BJ (cell line): ENCODE measurements at regions not wholly inside any gene's neighbourhood (a gene's known extent, or its start where the extent isn't known, plus 50 kb on each side); places are given as distances from the start of the nearest gene placed in this dataset.

Experiments
- CTCF ChIA-PET: fragments of 350-600 bp; formaldehyde crosslinking; extraction: SDS; loops from one replicate; lab custom pipeline; 2021; ENCODE audit warnings: antibody characterized with exemption, inconsistent platforms; lab: Yijun Ruan, JAX
- POLR2A ChIA-PET: fragments of 300-600 bp; sonication (Branson Sonifier 250); formaldehyde crosslinking; extraction: SDS; loops from one replicate; lab custom pipeline; 2021; ENCODE audit warnings: antibody characterized with exemption; lab: Charles Lee
- DNase-seq: peaks from one replicate; pipeline ENCODE4 v3.0.0-alpha.2; 2011; ENCODE audit warnings: low read depth
- H3K27me3 ChIP-seq: 2 replicates; pipeline ENCODE4 v1.6.0; 2011; ENCODE audit warnings: low read length; ENCODE audit not compliant: control insufficient read depth, insufficient read depth
- H3K36me3 ChIP-seq: 2 replicates; pipeline ENCODE4 v1.5.1; 2011; ENCODE audit warnings: low read length; ENCODE audit not compliant: control insufficient read depth, insufficient read depth
- H3K4me3 ChIP-seq: 2 replicates; pipeline ENCODE4 v1.5.1; 2011; ENCODE audit warnings: low read depth, mild to moderate bottlenecking, control low read depth, low read length
- TF ChIP-seq, protein P1 (sequence below): IDR thresholded peaks from 2 replicates; pipeline ENCODE4 v1.5.1; 2011; ENCODE audit warnings: low read depth, mild to moderate bottlenecking, control low read depth, inconsistent platforms, low read length, moderate library complexity; ENCODE audit not compliant: insufficient read depth

DNA sequence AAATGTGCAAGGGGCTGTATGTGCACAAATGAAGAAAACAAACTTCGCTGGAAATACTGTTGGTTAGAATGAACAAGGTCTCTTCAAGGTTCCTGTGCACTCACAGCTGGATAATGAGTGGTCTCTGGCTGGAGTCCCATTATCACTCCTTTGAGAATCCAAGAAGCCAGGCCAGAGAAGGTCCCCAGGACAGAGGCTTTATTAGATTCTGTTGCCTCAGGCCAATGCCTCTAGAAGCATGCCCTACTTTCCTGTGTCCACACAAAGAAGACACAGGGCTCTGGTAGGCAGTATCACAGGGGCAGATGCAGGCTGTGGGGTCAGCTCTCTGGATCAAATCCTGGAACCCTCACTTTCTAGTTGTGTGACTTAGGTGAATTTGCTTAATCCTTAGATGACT, 384.7 kb downstream of the GRIN2B start:
- H3K4me3 ChIP-seq = no peak overlapping the region
- ChIA-PET POLR2A (no interaction called here), CTCF (no interaction called here)

DNA sequence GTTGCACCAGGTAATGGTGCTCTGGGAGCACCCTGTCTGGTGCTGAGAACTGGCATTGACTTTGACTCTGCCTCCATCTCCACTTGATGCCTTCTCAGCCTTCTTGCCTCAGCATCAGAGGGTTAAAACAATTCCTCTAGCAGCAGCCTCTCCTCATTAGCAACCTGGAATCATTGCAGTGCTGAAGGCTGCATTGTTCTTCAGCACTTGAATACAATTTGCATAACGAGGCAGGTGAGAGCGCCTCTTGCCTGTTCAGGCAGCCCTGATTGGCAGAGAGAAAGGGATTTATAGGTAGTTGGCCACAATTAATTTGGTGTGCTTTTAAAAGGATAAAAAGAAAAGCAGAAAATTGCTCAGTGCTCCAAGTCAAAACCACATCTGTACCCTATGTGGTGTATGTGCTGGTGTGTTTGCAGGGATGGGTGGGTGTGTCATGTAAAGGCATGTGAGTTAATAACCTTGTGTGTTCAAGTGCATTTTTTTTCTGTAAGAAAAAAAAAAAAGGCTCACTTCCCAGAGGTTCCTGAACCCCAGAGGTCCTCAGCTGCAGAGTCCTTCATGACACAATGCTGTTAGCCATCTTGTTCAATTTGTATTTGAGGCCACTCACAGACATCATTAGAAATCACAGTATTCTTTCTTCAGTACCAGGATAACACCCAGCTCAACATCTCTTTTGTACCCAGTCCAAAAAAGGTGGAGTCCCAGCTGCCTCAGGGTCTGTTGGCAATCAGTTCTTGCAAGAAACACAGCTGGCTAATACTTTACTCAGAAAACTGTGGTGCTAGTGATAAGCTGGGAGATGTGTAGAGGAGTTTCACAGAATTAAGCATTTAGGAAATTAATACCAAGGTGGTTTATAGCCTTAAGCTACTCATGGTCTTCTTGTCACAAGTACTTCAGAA, 385.6 kb downstream of the GRIN2B start:
- CTCF ChIA-PET = interaction anchor here (0.6 kb wide), 1 partner anchor 15 kb away, joined by 4 read pairs; no protein-coding TSS in a partner anchor
- DNase-seq = no peak
- H3K27me3 ChIP-seq = no peaks in the 10 kb centered on the region
- TF ChIP-seq, protein P1, sequence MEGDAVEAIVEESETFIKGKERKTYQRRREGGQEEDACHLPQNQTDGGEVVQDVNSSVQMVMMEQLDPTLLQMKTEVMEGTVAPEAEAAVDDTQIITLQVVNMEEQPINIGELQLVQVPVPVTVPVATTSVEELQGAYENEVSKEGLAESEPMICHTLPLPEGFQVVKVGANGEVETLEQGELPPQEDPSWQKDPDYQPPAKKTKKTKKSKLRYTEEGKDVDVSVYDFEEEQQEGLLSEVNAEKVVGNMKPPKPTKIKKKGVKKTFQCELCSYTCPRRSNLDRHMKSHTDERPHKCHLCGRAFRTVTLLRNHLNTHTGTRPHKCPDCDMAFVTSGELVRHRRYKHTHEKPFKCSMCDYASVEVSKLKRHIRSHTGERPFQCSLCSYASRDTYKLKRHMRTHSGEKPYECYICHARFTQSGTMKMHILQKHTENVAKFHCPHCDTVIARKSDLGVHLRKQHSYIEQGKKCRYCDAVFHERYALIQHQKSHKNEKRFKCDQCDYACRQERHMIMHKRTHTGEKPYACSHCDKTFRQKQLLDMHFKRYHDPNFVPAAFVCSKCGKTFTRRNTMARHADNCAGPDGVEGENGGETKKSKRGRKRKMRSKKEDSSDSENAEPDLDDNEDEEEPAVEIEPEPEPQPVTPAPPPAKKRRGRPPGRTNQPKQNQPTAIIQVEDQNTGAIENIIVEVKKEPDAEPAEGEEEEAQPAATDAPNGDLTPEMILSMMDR = no peak
- no peak overlapping the region for H3K4me3 ChIP-seq
- POLR2A ChIA-PET = no interaction called here
- no peaks in the 10 kb centered on the region for H3K36me3 ChIP-seq

More for the DNA sequence above, 384.7 kb downstream of the GRIN2B start:
- no peak for DNase-seq
- TF ChIP-seq, protein P1 = no peak
- Histone ChIP-seq H3K36me3 (no peaks in the 10 kb centered on the region), H3K27me3 (no peaks in the 10 kb centered on the region)

DNA sequence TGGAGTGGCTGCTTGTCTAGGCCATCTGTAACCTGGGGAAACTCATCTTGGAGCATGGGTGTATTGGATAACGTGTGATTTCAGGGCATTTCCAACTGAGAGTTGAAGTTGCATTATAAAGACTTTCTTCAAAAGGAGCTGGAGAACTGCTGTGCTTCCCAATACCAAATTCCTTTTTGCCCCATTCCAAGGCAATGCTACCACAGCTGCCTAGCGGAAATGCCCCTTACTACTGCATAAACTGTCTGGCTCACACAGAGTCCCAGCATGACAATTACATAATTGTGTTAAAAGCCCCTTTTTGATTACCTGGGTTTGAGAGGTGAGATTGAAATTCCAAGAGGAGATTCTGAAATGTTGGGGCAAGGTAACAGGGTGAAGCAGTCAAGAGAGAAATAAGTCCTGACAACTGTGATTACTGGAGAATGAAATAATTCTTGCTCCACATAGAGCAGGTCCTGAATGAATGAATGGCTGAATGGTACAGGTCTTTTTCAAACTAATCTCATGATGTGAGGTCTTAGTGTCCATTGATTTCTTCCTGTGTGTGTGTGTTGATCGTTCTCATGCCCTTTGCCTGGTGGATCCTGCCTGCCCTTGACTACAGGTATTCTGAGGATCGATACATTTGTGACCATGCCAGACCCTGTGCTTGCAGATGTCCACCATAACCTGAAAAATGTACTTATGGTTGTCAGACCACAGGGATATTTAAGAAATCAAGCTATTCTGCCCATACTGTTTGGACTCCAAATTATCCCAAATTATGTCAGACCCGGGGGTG, 386.5 kb downstream of the GRIN2B start:
- no peak for DNase-seq
- H3K36me3 ChIP-seq = no peaks in the 10 kb centered on the region
- no peaks in the 10 kb centered on the region for H3K27me3 ChIP-seq
- TF ChIP-seq, protein P1 = no peak
- ChIA-PET CTCF (no interaction called here), POLR2A (no interaction called here)
- no peak overlapping the region for H3K4me3 ChIP-seq

DNA sequence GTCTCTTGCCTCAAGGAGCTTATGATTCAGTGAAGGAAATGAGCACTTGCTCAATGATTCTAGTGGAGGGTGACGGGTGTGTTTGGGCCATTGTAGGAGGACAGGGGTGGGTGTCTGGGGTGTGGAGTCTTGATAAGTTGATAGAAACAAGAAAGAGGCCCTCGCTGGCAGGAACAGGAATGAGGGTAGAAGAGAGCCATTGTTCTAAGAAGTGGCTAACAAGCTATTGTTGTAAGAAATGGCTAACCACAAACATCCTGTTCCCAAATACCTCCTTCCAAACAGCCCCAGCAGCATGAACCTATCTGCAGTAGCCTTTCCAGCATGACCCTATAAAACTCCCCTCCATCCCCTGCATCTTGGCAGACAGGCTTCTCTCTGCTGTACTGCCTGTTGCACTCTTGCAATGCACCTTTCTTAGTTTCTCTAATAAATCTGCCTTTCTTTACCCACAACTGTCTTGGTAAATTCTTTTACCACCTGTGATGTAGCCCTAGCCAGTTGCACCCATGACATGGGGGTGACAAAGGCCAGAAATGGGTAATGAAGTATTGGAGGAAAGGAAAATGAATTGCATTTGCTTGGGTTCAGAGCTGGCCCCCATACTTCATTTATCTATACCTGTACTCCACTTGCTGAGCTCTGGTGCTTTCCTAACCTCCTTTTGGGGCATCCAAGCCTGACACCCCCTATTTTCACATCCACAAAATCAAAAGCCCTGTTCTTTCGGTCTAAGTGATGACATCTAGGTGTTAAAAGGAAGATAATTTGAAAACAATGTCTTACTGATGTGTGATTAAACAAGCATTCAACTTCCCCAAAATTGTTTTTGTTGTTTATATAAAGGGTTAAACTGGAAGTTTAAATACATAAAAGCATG, 389.1 kb downstream of the GRIN2B start:
- Histone ChIP-seq H3K4me3 (no peak overlapping the region), H3K36me3 (no peaks in the 10 kb centered on the region), H3K27me3 (no peaks in the 10 kb centered on the region)
- TF ChIP-seq, protein P1 = no peak
- ChIA-PET POLR2A (no interaction called here), CTCF (interaction anchor here (1.1 to 1.4 kb wide), 2 partner anchors 12 to 19 kb away, joined by 3 to 4 read pairs; no protein-coding TSS in a partner anchor)
- DNase-seq = no peak
